Psoas muscle (tissue), 7 donors: ENCODE measurements at regions not wholly inside any gene's neighbourhood (a gene's known extent, or its start where the extent isn't known, plus 50 kb on each side); places are given as distances from the start of the nearest gene placed in this dataset.

Experiments
- ATAC-seq, 4 donors: fragments of 200-7000 bp; cut with Tn5 transposase; one replicate each; pipeline ENCODE4 v1.9.1; 2020; ENCODE audit warnings: moderate library complexity in 3 of 4, mild to moderate bottlenecking in 2 of 4
- DNase-seq, 2 donors: peaks; one replicate each; pipeline ENCODE4 v3.0.0-alpha.2; 2020
- H3K27ac ChIP-seq: fragments of 200-600 bp; one replicate; pipeline ENCODE4 v1.8.0; 2022
- H3K27me3 ChIP-seq, 3 donors: fragments of 200-600 bp in 1 of 3; one replicate each; pipeline versions ENCODE4 v1.6.1 to v1.8.0; 2013 to 2022; ENCODE audit warnings: low read length in 2 of 3, mild to moderate bottlenecking in 2 of 3, moderate library complexity in 1 of 3; ENCODE audit not compliant: insufficient read depth in 3 of 3
- H3K36me3 ChIP-seq, 2 donors: fragments of 200-600 bp in 1 of 2; one replicate each; pipeline versions ENCODE4 v1.6.1 to v1.8.0; 2013 to 2022; ENCODE audit warnings: low read depth in 1 of 2, mild to moderate bottlenecking in 1 of 2, moderate library complexity in 1 of 2; ENCODE audit not compliant: insufficient read depth in 1 of 2
- H3K4me1 ChIP-seq: fragments of 200-600 bp; one replicate; pipeline ENCODE4 v1.8.0; 2022
- H3K4me3 ChIP-seq: fragments of 200-600 bp; one replicate; pipeline ENCODE4 v1.8.0; 2022; ENCODE audit warnings: mild to moderate bottlenecking
- H3K9me3 ChIP-seq: fragments of 200-600 bp; one replicate; pipeline ENCODE4 v1.8.0; 2022
- CTCF ChIP-seq: fragments of 200-600 bp; IDR thresholded peaks from one replicate; pipeline ENCODE4 v1.8.0; 2022; ENCODE audit warnings: antibody characterized with exemption
- WGBS, 3 donors: extraction: QIAGEN DNeasy Blood & Tissue Kit; methylation state at CpG; one replicate each; pipeline versions ENCODE4 v1.1.6 to v1.1.7; 2013; 5-methylcytosine and 5-hydroxymethylcytosine counted together
- intact Hi-C, 2 donors: fragments of 100-400 bp; cut with DNase I; formaldehyde crosslinking; loops; one replicate each; pipeline versions ENCODE4 v1.11.0 to v1.14.2; 2022
- donor health status: healthy with polysubstance abuse.
- donor health status: DM: no; HTN: no; CAD: no; lungs with moderate emphysema.
- donor health status: Bipolar disorder and iron deficiency.
- donor health status: healthy.
- donor health status: DM: yes; HTN: yes; CAD: no.
- donor health status: DM: no; HTN: no; CAD: no.
- donor health status: DM: yes; HTN: yes; CAD: no.

DNA sequence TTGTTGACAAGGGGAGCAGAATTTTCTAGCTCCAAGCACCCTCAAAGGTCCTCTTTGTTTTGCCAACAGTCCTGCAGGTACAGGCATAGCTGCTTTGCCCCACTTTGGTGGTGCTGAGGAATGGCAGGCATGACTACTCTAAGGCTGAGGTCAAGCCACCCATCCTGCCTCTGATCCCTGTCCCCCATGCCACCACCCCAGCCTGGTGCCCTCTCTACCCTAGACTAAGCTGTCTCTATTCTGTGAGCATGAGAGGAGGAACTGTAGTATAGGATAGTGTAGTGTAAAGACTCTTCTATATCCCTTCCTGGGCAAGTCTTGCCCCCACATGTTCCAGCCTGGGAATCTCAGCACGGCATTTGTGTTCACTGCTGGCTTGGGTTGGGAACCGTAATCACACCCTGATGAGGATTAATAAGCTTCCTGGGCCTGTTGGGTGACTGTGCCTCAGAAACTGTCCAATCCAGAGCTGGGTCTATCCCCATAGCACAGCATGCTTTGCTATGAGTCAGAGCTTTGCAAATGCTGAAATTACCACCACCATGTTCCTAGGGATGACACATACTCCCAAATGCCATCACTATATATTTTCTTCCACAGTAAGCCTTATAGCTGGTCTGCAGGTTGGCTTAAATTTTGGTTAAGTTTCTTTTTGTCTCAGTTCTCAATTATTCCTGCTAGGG lies 105.7 kb upstream of the PPP2R5A start:
- no peak overlapping the region for H3K27ac ChIP-seq
- no peak overlapping the region for H3K4me3 ChIP-seq
- no peaks in the 10 kb centered on the region for H3K9me3 ChIP-seq
- no peaks in the 10 kb centered on the region for H3K36me3 ChIP-seq
- intact Hi-C loops = no loop called here
- H3K27me3 ChIP-seq = no peaks in the 10 kb centered on the region
- DNase-seq = no peak
- ATAC-seq = peak; percentile 37 to 80 (median 71)
- 78 to 89% (median 81%) methylated on average over 2 of the region's 2 CpGs for WGBS, 3 donors
- TF ChIP-seq CTCF = no peak
- H3K4me1 ChIP-seq = no peaks in the 10 kb centered on the region

DNA sequence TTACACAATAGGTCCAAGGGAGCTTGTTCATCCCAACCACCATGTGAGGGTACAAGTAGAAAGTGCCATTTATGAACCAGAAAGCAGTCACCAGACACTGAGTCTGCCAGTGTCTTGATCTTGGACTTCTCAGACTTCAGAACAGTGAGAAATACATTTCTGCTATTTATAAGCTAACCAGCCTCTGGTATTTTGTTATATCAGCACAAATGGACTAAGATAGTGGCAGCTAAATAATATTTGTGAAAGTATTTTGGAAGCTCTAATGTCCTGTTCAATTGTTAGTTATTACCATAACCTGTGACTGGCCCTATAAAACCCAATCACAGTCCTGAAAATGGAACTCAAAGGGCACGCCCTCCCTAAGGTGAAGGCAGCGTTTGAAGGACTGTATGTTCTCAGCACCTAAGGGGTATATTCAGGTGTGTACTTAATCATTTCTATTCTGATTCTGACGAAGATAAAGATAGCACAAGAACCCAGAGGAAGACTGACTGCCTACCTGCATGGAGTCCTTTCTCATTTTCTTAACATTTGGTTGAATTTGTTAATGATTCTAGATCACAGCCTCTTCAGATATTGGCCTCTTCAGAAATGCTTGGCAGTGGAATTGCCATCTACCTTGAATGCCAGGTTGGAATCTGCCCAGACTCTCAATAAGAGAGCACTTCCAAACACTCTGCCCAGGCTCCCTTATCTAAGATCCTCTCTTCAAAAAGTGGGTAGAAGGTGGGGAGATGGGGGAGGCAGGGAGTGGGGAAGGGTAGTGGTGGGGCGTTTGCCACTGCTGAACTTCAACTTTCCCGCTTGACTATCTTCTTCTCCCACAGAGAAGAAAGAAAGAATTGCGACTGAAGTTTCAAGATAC lies 104.0 kb upstream of the PPP2R5A start:
- Histone ChIP-seq H3K4me3 (no peak overlapping the region), H3K27ac (no peak overlapping the region), H3K9me3 (no peaks in the 10 kb centered on the region), H3K4me1 (no peaks in the 10 kb centered on the region), H3K27me3 (no peaks in the 10 kb centered on the region), H3K36me3 (no peaks in the 10 kb centered on the region)
- TF ChIP-seq CTCF = no peak
- intact Hi-C loops = no loop called here
- ATAC-seq = no peak
- WGBS, 3 donors = 86 to 97% (median 93%) methylated on average over 6 of the region's 6 CpGs
- no peak for DNase-seq

GRCh38 chr1:212182171-212182570 lies 103.0 kb upstream of the PPP2R5A start:
- Histone ChIP-seq H3K27me3 (no peaks in the 10 kb centered on the region), H3K36me3 (no peaks in the 10 kb centered on the region), H3K4me3 (no peak overlapping the region), H3K4me1 (no peaks in the 10 kb centered on the region), H3K27ac (no peak overlapping the region), H3K9me3 (no peaks in the 10 kb centered on the region)
- ATAC-seq = peak in 2 of 4 donors; percentile 11 to 17
- DNase-seq = no peak
- no peak for TF ChIP-seq CTCF
- WGBS, 3 donors = 93 to 96% (median 93%) methylated on average over 4 of the region's 4 CpGs
- intact Hi-C loops = no loop called here

- no peak overlapping the region for H3K4me3 ChIP-seq
- H3K27me3 ChIP-seq = no peaks in the 10 kb centered on the region
- H3K36me3 ChIP-seq = no peaks in the 10 kb centered on the region
- H3K4me1 ChIP-seq = peaks cover 4% of the 10 kb centered on the region
- no peaks in the 10 kb centered on the region for H3K9me3 ChIP-seq
- DNase-seq = no peak
- WGBS, 3 donors = 56 to 81% (median 65%) methylated on average over 3 of the region's 3 CpGs
- intact Hi-C loops = no loop called here
- no peak for TF ChIP-seq CTCF
- peak in 3 of 4 donors; percentile 58 to 72 (median 59) for ATAC-seq
- H3K27ac ChIP-seq = no peak overlapping the region
These were observed 102.6 kb upstream of the PPP2R5A start for GRCh38 chr1:212182579-212182978.
